H1 (cell line): ENCODE measurements at regions not wholly inside any gene's neighbourhood (a gene's known extent, or its start where the extent isn't known, plus 50 kb on each side); places are given as distances from the start of the nearest gene placed in this dataset.

Source experiments
- CTCF ChIA-PET: fragments of 300-600 bp; sonication (Branson Sonifier 250); formaldehyde crosslinking; loops from one replicate; lab custom pipeline; 2021; ENCODE audit not compliant: partially characterized antibody; lab: Charles Lee
- POLR2A ChIA-PET: fragments of 300-600 bp; sonication (Branson Sonifier 250); formaldehyde crosslinking; loops from one replicate; lab custom pipeline; 2021; ENCODE audit warnings: inconsistent platforms; ENCODE audit not compliant: partially characterized antibody; lab: Charles Lee
- DNase-seq, 2 experiments: peaks; one replicate each; pipeline versions ENCODE4 v3.0.0 to v3.0.0-alpha.2; 2010 to 2022; ENCODE audit warnings: low spot score in 2 of 2, low read depth in 1 of 2, mixed read lengths in 1 of 2
- FAIRE-seq: peaks from 2 replicates; lab custom pipeline; 2011; peaks lifted over from hg19 to GRCh38; lab: Jason Lieb, UNC
- H2AFZ ChIP-seq: 2 replicates; pipeline ENCODE4 v1.8.1; 2012; ENCODE audit warnings: low read length, inconsistent platforms
- H2AK5ac ChIP-seq: 2 replicates; pipeline ENCODE4 v1.6.1; 2013; ENCODE audit warnings: low read depth, low read length
- H2BK120ac ChIP-seq: replicated peaks from 2 replicates; pipeline ENCODE3; 2013; ENCODE audit warnings: low read depth, low read length, inconsistent platforms
- H2BK12ac ChIP-seq: 2 replicates; pipeline ENCODE4 v1.6.1; 2013; ENCODE audit warnings: low read depth, low read length
- H2BK15ac ChIP-seq: 2 replicates; pipeline ENCODE4 v1.6.1; 2013; ENCODE audit warnings: low read length
- H2BK20ac ChIP-seq: 2 replicates; pipeline ENCODE4 v1.6.1; 2013; ENCODE audit warnings: low read length
- H2BK5ac ChIP-seq: 2 replicates; pipeline ENCODE4 v1.6.1; 2013; ENCODE audit warnings: low read depth, low read length
- H3K14ac ChIP-seq: 2 replicates; pipeline ENCODE4 v1.6.1; 2013; ENCODE audit warnings: inconsistent platforms; ENCODE audit not compliant: insufficient read length
- H3K18ac ChIP-seq: 2 replicates; pipeline ENCODE4 v1.6.1; 2013; ENCODE audit warnings: low read length; ENCODE audit errors: extremely low read depth
- H3K23ac ChIP-seq: 2 replicates; pipeline ENCODE4 v1.6.1; 2013; ENCODE audit warnings: inconsistent platforms; ENCODE audit not compliant: insufficient read length
- H3K23me2 ChIP-seq: 2 replicates; pipeline ENCODE4 v1.6.1; 2013; ENCODE audit warnings: low read depth, low read length
- H3K27ac ChIP-seq: 2 replicates; pipeline ENCODE4 v1.6.1; 2011; ENCODE audit warnings: low read depth, low read length, inconsistent platforms
- H3K27me3 ChIP-seq, 4 experiments: replicated peaks in 1 of 4; 1 replicate in 1 of 4; 2 replicates in 3 of 4; pipeline versions ENCODE4 v1.6.1 to v1.8.1; 2011 to 2013; ENCODE audit warnings: low read length in 3 of 4, mild to moderate bottlenecking in 3 of 4, inconsistent platforms in 2 of 4, mixed read lengths in 2 of 4, moderate library complexity in 1 of 4; ENCODE audit not compliant: control insufficient read depth in 3 of 4, insufficient read depth in 3 of 4; ENCODE audit errors: extremely low read depth in 1 of 4
- H3K36me3 ChIP-seq, 4 experiments: 2 replicates each; pipeline versions ENCODE4 v1.6.1 to v1.8.1; 2011 to 2013; ENCODE audit warnings: mild to moderate bottlenecking in 4 of 4, low read length in 3 of 4, moderate library complexity in 2 of 4, control low read depth in 1 of 4, inconsistent platforms in 1 of 4; ENCODE audit not compliant: insufficient read depth in 4 of 4, control insufficient read depth in 2 of 4
- H3K4ac ChIP-seq: replicated peaks from 2 replicates; pipeline ENCODE3; 2013; ENCODE audit warnings: low read length, low read depth, mixed read lengths, inconsistent platforms; ENCODE audit not compliant: insufficient read length
- H3K4me1 ChIP-seq, 4 experiments: replicated peaks in 1 of 4; 1 replicate in 1 of 4; 2 replicates in 3 of 4; pipeline versions ENCODE4 v1.6.1 to v1.8.1; 2011 to 2013; ENCODE audit warnings: low read length in 3 of 4, inconsistent platforms in 2 of 4, mixed read lengths in 1 of 4; ENCODE audit not compliant: insufficient read depth in 4 of 4, control insufficient read depth in 3 of 4
- H3K4me2 ChIP-seq, 2 experiments: 2 replicates each; pipeline versions ENCODE4 v1.6.1 to v1.8.1; 2011 to 2013; ENCODE audit warnings: low read depth in 2 of 2, low read length in 2 of 2, control low read depth in 1 of 2, inconsistent platforms in 1 of 2, mild to moderate bottlenecking in 1 of 2; ENCODE audit not compliant: insufficient read depth in 1 of 2
- H3K4me3 ChIP-seq, 4 experiments: fragments of 200-600, 300-600 bp in 1 of 4; sonication (generic), shearing (Covaris generic), sonication (Bioruptor Twin) in 1 of 4; 2 replicates each; pipeline versions ENCODE4 v1.5.1 to v1.8.1; 2011 to 2016; ENCODE audit warnings: low read length in 4 of 4, low read depth in 3 of 4, control low read depth in 2 of 4, inconsistent platforms in 2 of 4, mild to moderate bottlenecking in 2 of 4, mixed read lengths in 1 of 4, moderate library complexity in 1 of 4; ENCODE audit not compliant: insufficient read depth in 2 of 4; ENCODE audit errors: extremely low read depth in 1 of 4
- H3K56ac ChIP-seq: replicated peaks from 2 replicates; pipeline ENCODE3; 2013; ENCODE audit warnings: low read depth, mild to moderate bottlenecking, mixed read lengths, low read length, inconsistent platforms; ENCODE audit not compliant: insufficient read length
- H3K79me1 ChIP-seq: 2 replicates; pipeline ENCODE4 v1.6.1; 2013; ENCODE audit warnings: low read depth, low read length, control low read depth
- H3K79me2 ChIP-seq, 2 experiments: 2 replicates each; pipeline versions ENCODE4 v1.6.1 to v1.8.1; 2012 to 2013; ENCODE audit warnings: low read length in 2 of 2, mild to moderate bottlenecking in 2 of 2, inconsistent platforms in 1 of 2; ENCODE audit not compliant: insufficient read depth in 2 of 2, control insufficient read depth in 1 of 2
- H3K9ac ChIP-seq, 4 experiments: replicated peaks in 1 of 4; 1 replicate in 1 of 4; 2 replicates in 3 of 4; pipeline versions ENCODE4 v1.6.1 to v1.8.1; 2011 to 2013; ENCODE audit warnings: low read depth in 3 of 4, low read length in 3 of 4, control low read depth in 2 of 4, mild to moderate bottlenecking in 2 of 4, moderate library complexity in 2 of 4, inconsistent platforms in 1 of 4; ENCODE audit errors: extremely low read depth in 1 of 4
- H3K9me3 ChIP-seq, 2 experiments: 2 replicates each; pipeline versions ENCODE4 v1.6.1 to v1.8.1; 2012 to 2013; ENCODE audit warnings: mild to moderate bottlenecking in 2 of 2, moderate library complexity in 2 of 2, control low read depth in 1 of 2, inconsistent platforms in 1 of 2, low read depth in 1 of 2, low read length in 1 of 2, mixed read lengths in 1 of 2; ENCODE audit not compliant: insufficient read depth in 2 of 2
- H4K20me1 ChIP-seq, 2 experiments: replicated peaks in 1 of 2; 2 replicates each; pipeline versions ENCODE3 to v1.8.1; 2011 to 2013; ENCODE audit warnings: inconsistent platforms in 2 of 2, low read length in 2 of 2, mild to moderate bottlenecking in 1 of 2; ENCODE audit not compliant: insufficient read depth in 2 of 2, control insufficient read depth in 1 of 2
- H4K5ac ChIP-seq: 2 replicates; pipeline ENCODE4 v1.6.1; 2013; ENCODE audit warnings: low read length, low read depth, mixed read lengths, inconsistent platforms; ENCODE audit not compliant: insufficient read length
- H4K8ac ChIP-seq: 2 replicates; pipeline ENCODE4 v1.8.0; 2013; ENCODE audit warnings: mild to moderate bottlenecking, moderate library complexity, low read length, inconsistent platforms; ENCODE audit not compliant: insufficient read depth; ENCODE audit errors: extremely low read depth
- H4K91ac ChIP-seq: replicated peaks from 2 replicates; pipeline ENCODE3; 2013; ENCODE audit warnings: low read length, mixed read lengths, inconsistent platforms; ENCODE audit not compliant: insufficient read length
- EGR1 ChIP-seq: IDR thresholded peaks from 2 replicates; pipeline ENCODE4 v1.6.1; 2011; ENCODE audit warnings: low read depth, low read length, borderline replicate concordance
- JUN ChIP-seq: IDR thresholded peaks from 2 replicates; pipeline ENCODE4 v1.6.1; 2011; ENCODE audit warnings: low read depth, mild to moderate bottlenecking, improper control_type of control experiment, low read length
- POLR2AphosphoS5 ChIP-seq: IDR thresholded peaks from 2 replicates; pipeline ENCODE4 v1.6.1; 2011; ENCODE audit warnings: low read depth, low read length
- SIN3A ChIP-seq, 2 experiments: IDR thresholded peaks in 1 of 2; conservative IDR thresholded peaks in 1 of 2; 2 replicates each; pipeline ENCODE4 v1.6.1; 2011 to 2012; ENCODE audit warnings: low read length in 2 of 2, improper control_type of control experiment in 1 of 2, low read depth in 1 of 2, mild to moderate bottlenecking in 1 of 2
- SUZ12 ChIP-seq: fragments of 200-600 bp; sonication (generic); IDR thresholded peaks from 2 replicates; pipeline ENCODE4 v1.6.1; 2012; ENCODE audit warnings: mild to moderate bottlenecking, inconsistent platforms, low read length, moderate library complexity, mixed read lengths
- ZNF274 ChIP-seq: IDR thresholded peaks from 2 replicates; pipeline ENCODE4 v1.7.0; 2012; ENCODE audit warnings: low read length, borderline replicate concordance; ENCODE audit errors: extremely low read depth
- WGBS, 2 experiments: shearing (Covaris generic) in 1 of 2; methylation state at CpG; one replicate each; pipeline versions ENCODE4 v1.1.6 to v1.1.7; 2013 to 2015; ENCODE audit warnings: low lambda C conversion rate in 2 of 2, mixed read lengths in 2 of 2, inconsistent platforms in 1 of 2, low coverage in 1 of 2, missing lambda C conversion rate in 1 of 2; ENCODE audit not compliant: insufficient replicate concordance in 2 of 2, insufficient coverage in 1 of 2, insufficient read length in 1 of 2; ENCODE audit errors: extremely low coverage in 1 of 2, missing lambda C conversion rate in 1 of 2; 5-methylcytosine and 5-hydroxymethylcytosine counted together
- TF ChIP-seq, protein P1 (sequence below), 3 experiments: IDR thresholded peaks; 1 replicate in 2 of 3; 2 replicates in 1 of 3; pipeline versions ENCODE4 v1.5.1 to v1.6.1; 2011; ENCODE audit warnings: low read length in 3 of 3, mild to moderate bottlenecking in 3 of 3, inconsistent platforms in 2 of 3, low read depth in 1 of 3, moderate library complexity in 1 of 3; ENCODE audit not compliant: insufficient read depth in 1 of 3; ENCODE audit errors: control extremely low read depth in 1 of 3

DNA sequence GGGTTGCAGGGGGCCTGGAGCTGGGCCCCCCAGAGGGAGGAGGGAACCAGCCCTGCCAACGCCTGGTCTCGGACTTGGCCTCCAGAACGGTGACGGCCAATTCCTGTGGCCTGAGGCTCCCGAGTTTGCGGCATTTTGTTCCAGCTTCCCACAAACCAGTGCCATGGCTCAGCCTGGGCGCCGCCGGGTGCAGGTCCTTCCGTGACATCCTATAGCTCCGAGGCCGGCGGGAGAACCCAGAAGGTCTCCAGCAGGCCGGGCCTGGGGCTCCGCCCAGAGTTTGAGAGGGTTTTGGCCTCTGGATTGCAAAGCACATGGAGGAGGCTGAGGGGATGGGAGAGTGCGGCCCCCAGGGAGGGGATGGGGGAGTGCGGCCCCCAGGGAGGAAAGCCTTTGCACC is 92.6 kb downstream of the UNCX start:
- Histone ChIP-seq H3K36me3 (no peaks in the 10 kb centered on the region), H3K4me3 (no peak overlapping the region), H3K23me2 (no peaks in the 10 kb centered on the region), H3K27ac (no peak overlapping the region), H3K18ac (no peak overlapping the region), H4K8ac (peak overlapping the region; percentile 68), H3K79me1 (no peaks in the 10 kb centered on the region), H3K23ac (no peak overlapping the region), H2BK15ac (no peak overlapping the region), H3K56ac (no peak overlapping the region), H2AK5ac (no peak overlapping the region), H2AFZ (no peak overlapping the region), H2BK12ac (no peak overlapping the region), H3K9ac (no peak overlapping the region), H3K4me1 (no peaks in the 10 kb centered on the region; a peak in 1 of 7 replicates), H2BK120ac (no peak overlapping the region), H3K27me3 (no peaks in the 10 kb centered on the region), H3K79me2 (no peaks in the 10 kb centered on the region), H3K14ac (no peak overlapping the region), H3K4me2 (no peak overlapping the region), H4K5ac (no peak overlapping the region), H3K4ac (no peak overlapping the region), H4K91ac (no peak overlapping the region), H2BK5ac (no peak overlapping the region), H3K9me3 (no peaks in the 10 kb centered on the region)
- CTCF ChIA-PET = interaction anchor here (0.9 kb wide), 2 partner anchors 26 to 108 kb away, joined by 3 read pairs; no protein-coding TSS in a partner anchor
- no peak for DNase-seq
- FAIRE-seq = no peak
- POLR2A ChIA-PET = no interaction called here
- 81% methylated on average over 13 of the region's 17 CpGs; no CpG with 5 or more reads in 1 of the 2 experiments for WGBS, 2 experiments
- TF ChIP-seq SIN3A (conservative IDR thresholded peaks at IDR 0.05 in 1 of 2, IDR thresholded peaks at IDR 0.05 in 1 of 2; ENCODE audit: low read depth in 1 of 2, low read length in 2 of 2) (no peak), SUZ12 (no peak), EGR1 (no peak), JUN (no peak), ZNF274 (no peak), POLR2AphosphoS5 (no peak)
- TF ChIP-seq, protein P1, sequence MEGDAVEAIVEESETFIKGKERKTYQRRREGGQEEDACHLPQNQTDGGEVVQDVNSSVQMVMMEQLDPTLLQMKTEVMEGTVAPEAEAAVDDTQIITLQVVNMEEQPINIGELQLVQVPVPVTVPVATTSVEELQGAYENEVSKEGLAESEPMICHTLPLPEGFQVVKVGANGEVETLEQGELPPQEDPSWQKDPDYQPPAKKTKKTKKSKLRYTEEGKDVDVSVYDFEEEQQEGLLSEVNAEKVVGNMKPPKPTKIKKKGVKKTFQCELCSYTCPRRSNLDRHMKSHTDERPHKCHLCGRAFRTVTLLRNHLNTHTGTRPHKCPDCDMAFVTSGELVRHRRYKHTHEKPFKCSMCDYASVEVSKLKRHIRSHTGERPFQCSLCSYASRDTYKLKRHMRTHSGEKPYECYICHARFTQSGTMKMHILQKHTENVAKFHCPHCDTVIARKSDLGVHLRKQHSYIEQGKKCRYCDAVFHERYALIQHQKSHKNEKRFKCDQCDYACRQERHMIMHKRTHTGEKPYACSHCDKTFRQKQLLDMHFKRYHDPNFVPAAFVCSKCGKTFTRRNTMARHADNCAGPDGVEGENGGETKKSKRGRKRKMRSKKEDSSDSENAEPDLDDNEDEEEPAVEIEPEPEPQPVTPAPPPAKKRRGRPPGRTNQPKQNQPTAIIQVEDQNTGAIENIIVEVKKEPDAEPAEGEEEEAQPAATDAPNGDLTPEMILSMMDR (IDR thresholded peaks at IDR 0.05; ENCODE audit: control extremely low read depth in 1 of 3, insufficient read depth in 1 of 3, low read depth in 1 of 3, low read length in 3 of 3) = no peak
- TF ChIP-seq, all 59 proteins: peak for 0
- Histone ChIP-seq H4K20me1 (peaks cover 0 to 3% of the 10 kb centered on the region in 2 experiments), H2BK20ac (no peak overlapping the region)
